ENCODE measurements at regions not wholly inside any gene's neighbourhood (a gene's known extent, or its start where the extent isn't known, plus 50 kb on each side); places are given as distances from the start of the nearest gene placed in this dataset.
A peak's percentile ranks its signal among the peaks of the same experiment; 100 is the strongest.

GRCh38 chr1:113219377-113219776, 146.4 kb downstream of the LRIG2 start:
- no peak for DNase-seq (ENCODE audit: low read depth)

GRCh38 chr1:113219828-113220227, 146.8 kb downstream of the LRIG2 start:
- no peak for DNase-seq (ENCODE audit: low read depth)

GRCh38 chr1:113223040-113223439, 150.0 kb downstream of the LRIG2 start:
- DNase-seq (ENCODE audit: low read depth), result no peak

- no peak for DNase-seq (ENCODE audit: low read depth)
Observed at GRCh38 chr1:113223546-113223945, 150.5 kb downstream of the LRIG2 start.

- DNase-seq (ENCODE audit: low read depth), result peak; percentile 32
Observed at GRCh38 chr1:113226148-113226547, 153.2 kb downstream of the LRIG2 start.

- no peak for DNase-seq (ENCODE audit: low read depth)
Observed at GRCh38 chr1:113231866-113232265, 158.4 kb upstream of the MAGI3 start.

- no peak for DNase-seq (ENCODE audit: low read depth)
Observed at GRCh38 chr1:113233441-113233840, 156.9 kb upstream of the MAGI3 start.

- DNase-seq (ENCODE audit: low read depth), result no peak
Observed at GRCh38 chr1:113241237-113241636, 149.1 kb upstream of the MAGI3 start.

GRCh38 chr1:113242481-113242880, 147.8 kb upstream of the MAGI3 start:
- DNase-seq (ENCODE audit: low read depth), result no peak

GRCh38 chr1:113243529-113243928, 146.8 kb upstream of the MAGI3 start:
- DNase-seq (ENCODE audit: low read depth), result no peak

GRCh38 chr1:113244112-113244820, 146.0 kb upstream of the MAGI3 start:
- DNase-seq (ENCODE audit: low read depth), result no peak

- no peak for DNase-seq (ENCODE audit: low read depth)
Observed at GRCh38 chr1:113245252-113245651, 145.1 kb upstream of the MAGI3 start.

- DNase-seq (ENCODE audit: low read depth), result no peak
Observed at GRCh38 chr1:113246929-113247328, 143.4 kb upstream of the MAGI3 start.

- no peak for DNase-seq (ENCODE audit: low read depth)
Observed at GRCh38 chr1:113247355-113247754, 143.0 kb upstream of the MAGI3 start.

- no peak for DNase-seq (ENCODE audit: low read depth)
Observed at GRCh38 chr1:113247782-113248181, 142.5 kb upstream of the MAGI3 start.

GRCh38 chr1:113248494-113248893, 141.8 kb upstream of the MAGI3 start:
- DNase-seq (ENCODE audit: low read depth), result no peak

- DNase-seq (ENCODE audit: low read depth), result no peak
Observed at GRCh38 chr1:113250161-113250560, 140.2 kb upstream of the MAGI3 start.

GRCh38 chr1:113252166-113252565, 138.1 kb upstream of the MAGI3 start:
- no peak for DNase-seq (ENCODE audit: low read depth)

- no peak for DNase-seq (ENCODE audit: low read depth)
Observed at GRCh38 chr1:113253187-113253586, 137.1 kb upstream of the MAGI3 start.

GRCh38 chr1:113253590-113253989, 136.7 kb upstream of the MAGI3 start:
- DNase-seq (ENCODE audit: low read depth), result no peak

- DNase-seq (ENCODE audit: low read depth), result no peak
Observed at GRCh38 chr1:113255038-113255719, 135.1 kb upstream of the MAGI3 start.

- no peak for DNase-seq (ENCODE audit: low read depth)
Observed at GRCh38 chr1:113255720-113256347, 134.5 kb upstream of the MAGI3 start.

- no peak for DNase-seq (ENCODE audit: low read depth)
Observed at GRCh38 chr1:113256348-113256729, 134.0 kb upstream of the MAGI3 start.
